Stimulated activated CD4-positive, alpha-beta T cell treated with anti-CD3 and anti-CD28 coated beads, Interleukin-12 subunit alpha, Interleukin-12 subunit beta, amount 100 ng/mL, for 4 hours (primary cell): ENCODE measurements at regions not wholly inside any gene's neighbourhood (a gene's known extent, or its start where the extent isn't known, plus 50 kb on each side); places are given as distances from the start of the nearest gene placed in this dataset.

Source experiments
- DNase-seq: peaks from one replicate; pipeline ENCODE4 v3.0.0-alpha.2; 2020

- DNase-seq, result no peak
Measured at GRCh38 chr2:47234456-47234855, 58.1 kb upstream of the CALM2 start.

GRCh38 chr2:47232738-47233415 is 56.6 kb upstream of the CALM2 start:
- no peak for DNase-seq

DNA sequence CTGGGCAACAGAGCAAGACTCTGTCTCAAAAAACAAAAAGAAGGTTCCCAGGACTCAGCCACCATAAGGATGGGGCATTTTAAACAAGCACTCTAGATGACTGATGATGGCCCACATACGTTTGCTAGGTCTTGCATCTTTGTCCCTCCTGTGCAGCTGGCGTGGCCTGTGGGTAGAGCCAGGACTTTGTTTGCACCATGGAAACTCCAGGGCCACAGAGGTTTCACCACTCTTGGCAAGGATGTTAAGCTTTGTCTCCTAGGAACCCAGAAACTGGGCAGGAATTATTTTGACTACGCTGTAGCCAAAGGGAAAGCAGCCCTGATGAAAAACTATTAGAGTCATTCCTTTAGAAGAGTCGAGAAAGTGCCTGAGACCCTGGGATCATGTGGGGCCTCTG is 54.1 kb upstream of the CALM2 start:
- no peak for DNase-seq

GRCh38 chr2:47227532-47228279 is 51.4 kb upstream of the CALM2 start:
- no peak for DNase-seq

DNA sequence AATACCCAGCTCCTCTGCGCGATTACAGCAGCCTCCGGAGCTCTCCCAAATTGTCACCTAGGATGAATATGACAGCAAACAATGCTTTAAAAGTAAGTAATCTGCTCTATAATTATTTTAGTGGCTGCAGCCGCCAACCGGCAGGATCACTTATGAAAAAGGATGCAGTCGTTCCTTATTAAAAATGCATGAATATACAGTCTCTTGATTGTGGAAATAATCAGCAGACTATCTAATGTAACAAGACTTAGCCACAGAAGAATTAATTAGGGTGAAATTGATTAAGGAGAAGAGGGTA is 50.6 kb upstream of the CALM2 start:
- no peak for DNase-seq

GRCh38 chr2:47226132-47226922 is 50.0 kb upstream of the CALM2 start:
- no peak for DNase-seq
